ENCODE measurements at regions not wholly inside any gene's neighbourhood (a gene's known extent, or its start where the extent isn't known, plus 50 kb on each side); places are given as distances from the start of the nearest gene placed in this dataset.

GRCh38 chr5:92435781-92436180 is 1052.7 kb upstream of the ARRDC3 start:
- TF ChIP-seq CTCF (IDR thresholded peaks at IDR 0.05) (no peak), EZH2 (IDR thresholded peaks at IDR 0.05; ENCODE audit: borderline replicate concordance, insufficient read depth, low read depth, low read length, poor library complexity, severe bottlenecking) (no peak)

All from B cell (primary cell).